A673 (cell line): ENCODE measurements at regions not wholly inside any gene's neighbourhood (a gene's known extent, or its start where the extent isn't known, plus 50 kb on each side); places are given as distances from the start of the nearest gene placed in this dataset.

ENCODE experiments used
- BruUV-seq: library from RNA; stranded (reverse); fragments of 400-500 nt; replicated peaks from 2 replicates; lab custom pipeline; 2021; lab: Mats Ljungman, UMichigan
- CTCF ChIA-PET: fragments of 300-600 bp; sonication (Branson Sonifier 250); formaldehyde crosslinking; loops from one replicate; lab custom pipeline; 2022; ENCODE audit warnings: antibody characterized with exemption; lab: Charles Lee
- POLR2A ChIA-PET: fragments of 300-600 bp; sonication (Branson Sonifier 250); formaldehyde crosslinking; loops from one replicate; lab custom pipeline; 2022; ENCODE audit warnings: antibody characterized with exemption; ENCODE audit not compliant: low non-redundant PET; lab: Charles Lee
- DNase-seq: peaks from one replicate; pipeline ENCODE4 v3.0.0-alpha.2; 2015; ENCODE audit warnings: low spot score
- H3K27ac ChIP-seq: fragments of 200-600 bp; sonication (generic); 2 replicates; pipeline ENCODE4 v1.5.1; 2016; ENCODE audit warnings: mixed run types, low read depth, mild to moderate bottlenecking, mixed read lengths, antibody characterized with exemption, low read length; ENCODE audit not compliant: poor library complexity, severe bottlenecking
- H3K27me3 ChIP-seq: fragments of 200-600 bp; sonication (generic); replicated peaks from 2 replicates; pipeline ENCODE4 v1.6.1; 2017; ENCODE audit warnings: mixed run types, low read depth, mild to moderate bottlenecking, mixed read lengths, antibody characterized with exemption, low read length; ENCODE audit not compliant: insufficient read depth, poor library complexity
- H3K36me3 ChIP-seq: fragments of 200-600 bp; sonication (generic); 2 replicates; pipeline ENCODE4 v1.6.1; 2016; ENCODE audit warnings: mixed run types, mild to moderate bottlenecking, mixed read lengths, antibody characterized with exemption, low read length; ENCODE audit not compliant: insufficient read depth, poor library complexity, severe bottlenecking
- H3K4me1 ChIP-seq: fragments of 200-600 bp; sonication (generic); 2 replicates; pipeline ENCODE4 v1.6.1; 2017; ENCODE audit warnings: mixed run types, mild to moderate bottlenecking, mixed read lengths, antibody characterized with exemption, low read length; ENCODE audit not compliant: insufficient read depth, poor library complexity, severe bottlenecking
- H3K4me3 ChIP-seq: fragments of 200-600 bp; sonication (generic); 2 replicates; pipeline ENCODE4 v1.5.1; 2016; ENCODE audit warnings: low read depth, mixed run types, mild to moderate bottlenecking, mixed read lengths, low read length; ENCODE audit not compliant: poor library complexity, severe bottlenecking
- H3K9me3 ChIP-seq: fragments of 200-600 bp; sonication (generic); 2 replicates; pipeline ENCODE4 v1.6.1; 2016; ENCODE audit warnings: mixed run types, low read depth, mild to moderate bottlenecking, mixed read lengths, antibody characterized with exemption, low read length; ENCODE audit not compliant: poor library complexity, severe bottlenecking
- EZH2 ChIP-seq: fragments of 200-600 bp; sonication (generic); IDR thresholded peaks from 2 replicates; pipeline ENCODE4 v1.6.1; 2017; ENCODE audit warnings: borderline replicate concordance, low read depth, mild to moderate bottlenecking, mixed read lengths, antibody characterized with exemption, low read length; ENCODE audit not compliant: poor library complexity, severe bottlenecking
- intact Hi-C: fragments of 100-400 bp; cut with micrococcal nuclease; formaldehyde crosslinking; loops from one replicate; pipeline ENCODE4 v1.10.0; 2022; ENCODE audit not compliant: unreplicated experiment
- TF ChIP-seq, protein P1 (sequence below): fragments of 300-800, 200-600 bp; sonication (generic); conservative IDR thresholded peaks from 2 replicates; pipeline ENCODE4 v1.5.1; 2017; ENCODE audit warnings: low read depth, mild to moderate bottlenecking, antibody characterized with exemption, low read length, moderate library complexity, mixed read lengths

DNA sequence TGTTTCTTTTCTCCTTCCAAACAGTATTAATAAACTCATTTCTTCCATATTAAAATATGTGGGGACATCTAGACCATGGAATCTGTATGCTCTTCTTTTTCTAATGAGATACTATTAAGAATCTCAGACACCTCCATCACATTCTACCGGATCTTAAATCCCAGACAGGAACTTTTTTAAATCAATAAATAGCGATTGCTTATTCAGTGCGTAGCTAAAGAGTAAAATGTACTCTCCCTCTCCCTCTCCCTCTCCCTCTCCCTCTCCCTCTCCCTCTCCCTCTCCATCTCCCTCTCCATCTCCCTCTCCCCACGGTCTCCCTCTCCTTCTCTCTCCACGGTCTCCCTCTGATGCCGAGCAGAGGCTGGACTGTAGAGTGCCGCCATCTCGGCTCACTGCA lies 297.0 kb downstream of the HNRNPD start:
- Histone ChIP-seq H3K27ac (no peak overlapping the region), H3K27me3 (no peaks in the 10 kb centered on the region), H3K9me3 (no peaks in the 10 kb centered on the region), H3K4me1 (no peaks in the 10 kb centered on the region), H3K4me3 (no peak overlapping the region), H3K36me3 (no peaks in the 10 kb centered on the region)
- no peak for DNase-seq
- intact Hi-C loops = no loop called here
- ChIA-PET POLR2A (no interaction called here), CTCF (no interaction called here)
- TF ChIP-seq EZH2 = no peak
- TF ChIP-seq, protein P1, sequence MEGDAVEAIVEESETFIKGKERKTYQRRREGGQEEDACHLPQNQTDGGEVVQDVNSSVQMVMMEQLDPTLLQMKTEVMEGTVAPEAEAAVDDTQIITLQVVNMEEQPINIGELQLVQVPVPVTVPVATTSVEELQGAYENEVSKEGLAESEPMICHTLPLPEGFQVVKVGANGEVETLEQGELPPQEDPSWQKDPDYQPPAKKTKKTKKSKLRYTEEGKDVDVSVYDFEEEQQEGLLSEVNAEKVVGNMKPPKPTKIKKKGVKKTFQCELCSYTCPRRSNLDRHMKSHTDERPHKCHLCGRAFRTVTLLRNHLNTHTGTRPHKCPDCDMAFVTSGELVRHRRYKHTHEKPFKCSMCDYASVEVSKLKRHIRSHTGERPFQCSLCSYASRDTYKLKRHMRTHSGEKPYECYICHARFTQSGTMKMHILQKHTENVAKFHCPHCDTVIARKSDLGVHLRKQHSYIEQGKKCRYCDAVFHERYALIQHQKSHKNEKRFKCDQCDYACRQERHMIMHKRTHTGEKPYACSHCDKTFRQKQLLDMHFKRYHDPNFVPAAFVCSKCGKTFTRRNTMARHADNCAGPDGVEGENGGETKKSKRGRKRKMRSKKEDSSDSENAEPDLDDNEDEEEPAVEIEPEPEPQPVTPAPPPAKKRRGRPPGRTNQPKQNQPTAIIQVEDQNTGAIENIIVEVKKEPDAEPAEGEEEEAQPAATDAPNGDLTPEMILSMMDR = no peak
- BruUV-seq = no TSS peak

DNA sequence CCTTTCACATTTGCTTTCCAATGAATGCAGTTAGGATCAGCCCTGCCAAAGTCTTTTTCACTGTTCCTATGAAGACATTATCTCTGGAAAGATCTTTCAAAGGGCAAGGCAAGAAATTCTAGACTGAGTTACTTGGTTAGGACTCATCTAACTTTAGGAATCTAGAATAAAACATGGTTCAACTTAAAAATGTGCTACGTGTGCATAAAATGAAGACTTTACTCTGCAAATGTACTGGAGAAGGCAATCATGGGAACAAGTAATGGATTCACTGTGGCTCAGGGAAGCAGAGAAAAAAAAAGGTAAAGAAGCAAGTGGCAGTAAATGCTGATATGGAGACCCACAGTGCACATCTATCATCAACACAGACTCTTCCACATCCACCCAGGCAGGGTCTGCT lies 297.4 kb downstream of the HNRNPD start:
- Histone ChIP-seq H3K4me1 (no peaks in the 10 kb centered on the region), H3K36me3 (no peaks in the 10 kb centered on the region), H3K27ac (no peak overlapping the region), H3K9me3 (no peaks in the 10 kb centered on the region), H3K27me3 (no peaks in the 10 kb centered on the region), H3K4me3 (no peak overlapping the region)
- intact Hi-C loops = no loop called here
- BruUV-seq = no TSS peak
- no peak for DNase-seq
- TF ChIP-seq, protein P1 = no peak
- TF ChIP-seq EZH2 = no peak
- CTCF ChIA-PET = no interaction called here
- POLR2A ChIA-PET = no interaction called here

GRCh38 chr4:82071951-82072350 lies 301.8 kb downstream of the HNRNPD start:
- H3K4me1 ChIP-seq = no peaks in the 10 kb centered on the region
- no peaks in the 10 kb centered on the region for H3K9me3 ChIP-seq
- no peaks in the 10 kb centered on the region for H3K36me3 ChIP-seq
- intact Hi-C loops = no loop called here
- no peak for TF ChIP-seq EZH2
- TF ChIP-seq, protein P1 = no peak
- H3K4me3 ChIP-seq = no peak overlapping the region
- CTCF ChIA-PET = no interaction called here
- H3K27ac ChIP-seq = no peak overlapping the region
- DNase-seq = no peak
- BruUV-seq = no TSS peak
- no peaks in the 10 kb centered on the region for H3K27me3 ChIP-seq
- POLR2A ChIA-PET = no interaction called here
